ENCODE measurements at regions not wholly inside any gene's neighbourhood (a gene's known extent, or its start where the extent isn't known, plus 50 kb on each side); places are given as distances from the start of the nearest gene placed in this dataset.

GRCh38 chr7:156516791-156517378 lies 123.7 kb upstream of the RNF32 start:
- TF ChIP-seq SNAI1 (CRISPR knock-in tag; IDR thresholded peaks at IDR 0.05; ENCODE audit: borderline replicate concordance) (no peak), NONO (IDR thresholded peaks at IDR 0.05) (no peak), NONO (CRISPR knock-in tag; conservative IDR thresholded peaks at IDR 0.05) (no peak; the same call in 1 of the 2 replicates), CEBPG (CRISPR knock-in tag; IDR thresholded peaks at IDR 0.05) (no peak), ZNF331 (CRISPR knock-in tag; IDR thresholded peaks at IDR 0.05) (no peak), SMC3 (IDR thresholded peaks at IDR 0.05; ENCODE audit: low read length) (no peak), HNF4G (IDR thresholded peaks at IDR 0.05; ENCODE audit: borderline replicate concordance, low read depth, low read length) (no peak), HNF4G (CRISPR knock-in tag; IDR thresholded peaks at IDR 0.05; ENCODE audit: borderline replicate concordance, low read depth) (no peak), SRSF1 (optimal IDR thresholded peaks at IDR 0.05; ENCODE audit: low read depth, low read length) (no peak), NKX3-1 (CRISPR knock-in tag; IDR thresholded peaks at IDR 0.05) (no peak)
- TF ChIP-seq, protein P1, sequence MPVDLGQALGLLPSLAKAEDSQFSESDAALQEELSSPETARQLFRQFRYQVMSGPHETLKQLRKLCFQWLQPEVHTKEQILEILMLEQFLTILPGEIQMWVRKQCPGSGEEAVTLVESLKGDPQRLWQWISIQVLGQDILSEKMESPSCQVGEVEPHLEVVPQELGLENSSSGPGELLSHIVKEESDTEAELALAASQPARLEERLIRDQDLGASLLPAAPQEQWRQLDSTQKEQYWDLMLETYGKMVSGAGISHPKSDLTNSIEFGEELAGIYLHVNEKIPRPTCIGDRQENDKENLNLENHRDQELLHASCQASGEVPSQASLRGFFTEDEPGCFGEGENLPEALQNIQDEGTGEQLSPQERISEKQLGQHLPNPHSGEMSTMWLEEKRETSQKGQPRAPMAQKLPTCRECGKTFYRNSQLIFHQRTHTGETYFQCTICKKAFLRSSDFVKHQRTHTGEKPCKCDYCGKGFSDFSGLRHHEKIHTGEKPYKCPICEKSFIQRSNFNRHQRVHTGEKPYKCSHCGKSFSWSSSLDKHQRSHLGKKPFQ (CRISPR knock-in tag; IDR thresholded peaks at IDR 0.05; ENCODE audit: insufficient replicate concordance): no peak
- TF ChIP-seq, protein P2, sequence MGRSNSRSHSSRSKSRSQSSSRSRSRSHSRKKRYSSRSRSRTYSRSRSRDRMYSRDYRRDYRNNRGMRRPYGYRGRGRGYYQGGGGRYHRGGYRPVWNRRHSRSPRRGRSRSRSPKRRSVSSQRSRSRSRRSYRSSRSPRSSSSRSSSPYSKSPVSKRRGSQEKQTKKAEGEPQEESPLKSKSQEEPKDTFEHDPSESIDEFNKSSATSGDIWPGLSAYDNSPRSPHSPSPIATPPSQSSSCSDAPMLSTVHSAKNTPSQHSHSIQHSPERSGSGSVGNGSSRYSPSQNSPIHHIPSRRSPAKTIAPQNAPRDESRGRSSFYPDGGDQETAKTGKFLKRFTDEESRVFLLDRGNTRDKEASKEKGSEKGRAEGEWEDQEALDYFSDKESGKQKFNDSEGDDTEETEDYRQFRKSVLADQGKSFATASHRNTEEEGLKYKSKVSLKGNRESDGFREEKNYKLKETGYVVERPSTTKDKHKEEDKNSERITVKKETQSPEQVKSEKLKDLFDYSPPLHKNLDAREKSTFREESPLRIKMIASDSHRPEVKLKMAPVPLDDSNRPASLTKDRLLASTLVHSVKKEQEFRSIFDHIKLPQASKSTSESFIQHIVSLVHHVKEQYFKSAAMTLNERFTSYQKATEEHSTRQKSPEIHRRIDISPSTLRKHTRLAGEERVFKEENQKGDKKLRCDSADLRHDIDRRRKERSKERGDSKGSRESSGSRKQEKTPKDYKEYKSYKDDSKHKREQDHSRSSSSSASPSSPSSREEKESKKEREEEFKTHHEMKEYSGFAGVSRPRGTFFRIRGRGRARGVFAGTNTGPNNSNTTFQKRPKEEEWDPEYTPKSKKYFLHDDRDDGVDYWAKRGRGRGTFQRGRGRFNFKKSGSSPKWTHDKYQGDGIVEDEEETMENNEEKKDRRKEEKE (IDR thresholded peaks at IDR 0.05): no peak
- TF ChIP-seq, protein P3, sequence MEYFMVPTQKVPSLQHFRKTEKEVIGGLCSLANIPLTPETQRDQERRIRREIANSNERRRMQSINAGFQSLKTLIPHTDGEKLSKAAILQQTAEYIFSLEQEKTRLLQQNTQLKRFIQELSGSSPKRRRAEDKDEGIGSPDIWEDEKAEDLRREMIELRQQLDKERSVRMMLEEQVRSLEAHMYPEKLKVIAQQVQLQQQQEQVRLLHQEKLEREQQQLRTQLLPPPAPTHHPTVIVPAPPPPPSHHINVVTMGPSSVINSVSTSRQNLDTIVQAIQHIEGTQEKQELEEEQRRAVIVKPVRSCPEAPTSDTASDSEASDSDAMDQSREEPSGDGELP (IDR thresholded peaks at IDR 0.05; ENCODE audit: borderline replicate concordance, low read depth): no peak

All from HepG2 (cell line).